AML-193 (cell line): ENCODE measurements at regions not wholly inside any gene's neighbourhood (a gene's known extent, or its start where the extent isn't known, plus 50 kb on each side); places are given as distances from the start of the nearest gene placed in this dataset.

Source experiments
- DNase-seq, 2 experiments: peaks; one replicate each; lab custom pipeline; 2025; lab: John Stamatoyannopoulos, UW

DNA sequence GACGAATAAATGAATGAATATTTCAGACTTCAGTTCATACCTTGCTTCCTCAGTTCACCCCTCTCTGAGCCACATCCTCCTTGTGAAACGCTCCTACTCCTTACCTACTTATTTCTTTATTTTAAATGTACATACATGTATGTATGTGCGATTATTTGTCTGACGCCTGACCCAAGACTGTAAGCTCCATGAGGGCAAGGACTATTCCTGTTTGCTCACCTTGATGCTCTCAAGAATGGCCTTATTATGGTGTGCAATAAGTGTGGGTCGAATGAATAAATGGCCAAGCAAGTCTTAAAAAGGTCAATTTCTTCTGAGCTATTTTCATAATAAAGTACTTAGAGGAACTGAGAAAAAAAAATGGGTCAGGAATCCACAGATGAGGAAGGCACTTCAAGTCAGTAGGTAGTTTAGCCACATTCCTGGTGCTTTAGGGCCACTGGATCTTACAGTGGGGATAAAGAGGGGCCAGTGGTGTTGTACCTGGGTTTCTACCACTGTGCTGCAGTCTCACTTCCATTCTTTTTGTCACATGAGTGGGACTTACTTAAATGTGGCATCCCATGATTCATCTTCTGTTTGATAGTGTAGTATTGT lies 74.7 kb downstream of the SDC1 start:
- no peak for DNase-seq

GRCh38 chr2:20149703-20150030 lies 75.3 kb downstream of the SDC1 start:
- no peak for DNase-seq

DNA sequence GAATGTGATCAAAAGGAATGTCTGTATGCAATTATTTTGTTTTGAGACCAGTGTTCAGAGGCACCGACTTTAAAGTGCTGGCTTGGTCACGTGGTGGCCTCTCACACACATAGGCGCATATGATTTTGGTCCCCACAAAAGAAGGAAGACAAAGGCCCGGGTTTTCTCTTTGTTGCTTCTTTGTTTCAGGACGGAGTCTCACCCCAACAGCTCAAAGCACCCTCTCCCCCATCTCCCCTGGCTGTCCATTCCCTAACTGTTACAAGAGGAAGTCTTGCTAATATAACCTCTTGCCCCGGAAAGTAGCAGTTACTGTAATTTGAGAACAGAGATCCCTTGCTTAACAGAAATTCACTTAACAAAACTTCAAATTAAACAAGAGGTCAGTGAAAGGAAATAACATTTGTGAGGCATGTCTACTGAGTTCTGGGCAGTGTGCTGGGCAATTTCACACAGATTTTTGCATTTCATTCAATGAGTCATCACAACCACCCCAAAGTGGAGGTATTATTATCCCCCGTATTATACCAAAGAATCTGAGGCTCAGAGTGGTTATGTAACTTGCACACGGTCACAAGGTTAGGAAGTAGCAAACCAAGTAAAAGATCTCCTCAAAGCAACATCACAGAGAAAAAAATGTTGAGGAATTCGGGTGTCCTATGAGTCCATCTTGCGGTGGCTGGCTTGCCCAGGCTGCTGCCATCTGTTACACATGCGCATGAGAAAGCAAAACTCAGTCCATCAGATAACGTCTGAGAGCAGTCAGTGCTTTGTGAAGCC lies 75.8 kb downstream of the SDC1 start:
- no peak for DNase-seq

DNA sequence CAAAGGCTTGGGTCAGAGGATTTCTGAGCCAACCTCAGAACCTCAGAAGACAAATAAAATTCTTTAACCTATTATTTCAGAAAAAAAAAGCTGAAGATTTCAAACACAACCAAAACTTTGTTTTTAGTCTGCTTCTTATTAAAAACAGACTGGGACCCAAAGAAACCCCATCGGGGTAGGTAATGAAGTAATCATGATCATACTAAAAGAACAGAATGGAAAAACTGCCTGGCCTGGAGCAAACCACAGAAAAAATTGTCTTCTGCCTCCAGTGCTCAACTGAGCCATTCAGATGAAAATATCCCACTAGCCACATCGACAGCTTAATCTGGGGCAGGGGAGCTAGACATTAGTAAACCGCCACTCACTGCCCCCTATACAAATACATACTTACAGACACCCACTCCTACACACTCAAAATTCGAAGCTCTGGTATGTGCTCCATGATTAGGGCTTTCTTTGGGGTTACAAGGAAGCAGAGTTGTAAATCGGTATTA lies 76.5 kb downstream of the SDC1 start:
- no peak for DNase-seq

DNA sequence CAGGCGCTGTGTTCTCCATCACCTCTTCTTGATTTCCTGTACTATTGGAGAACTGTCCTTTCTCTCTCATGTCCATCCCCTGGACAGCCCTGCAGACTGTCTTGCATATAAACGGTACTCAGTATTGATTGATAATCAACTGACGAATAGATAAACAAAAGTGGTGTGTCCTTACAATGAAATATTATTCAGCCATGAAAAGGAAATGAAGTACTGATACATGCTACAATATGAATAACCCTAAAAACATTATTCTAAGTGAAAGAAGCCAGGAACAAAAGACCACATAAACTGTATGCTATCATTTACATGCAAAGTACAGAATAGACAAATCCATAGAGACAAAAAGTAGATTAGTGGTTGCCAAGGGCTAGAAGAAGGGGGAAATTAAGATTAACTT lies 77.6 kb downstream of the SDC1 start:
- no peak for DNase-seq

- DNase-seq, result no peak
Measured at GRCh38 chr2:20146401-20146800, 78.5 kb downstream of the SDC1 start.

DNA sequence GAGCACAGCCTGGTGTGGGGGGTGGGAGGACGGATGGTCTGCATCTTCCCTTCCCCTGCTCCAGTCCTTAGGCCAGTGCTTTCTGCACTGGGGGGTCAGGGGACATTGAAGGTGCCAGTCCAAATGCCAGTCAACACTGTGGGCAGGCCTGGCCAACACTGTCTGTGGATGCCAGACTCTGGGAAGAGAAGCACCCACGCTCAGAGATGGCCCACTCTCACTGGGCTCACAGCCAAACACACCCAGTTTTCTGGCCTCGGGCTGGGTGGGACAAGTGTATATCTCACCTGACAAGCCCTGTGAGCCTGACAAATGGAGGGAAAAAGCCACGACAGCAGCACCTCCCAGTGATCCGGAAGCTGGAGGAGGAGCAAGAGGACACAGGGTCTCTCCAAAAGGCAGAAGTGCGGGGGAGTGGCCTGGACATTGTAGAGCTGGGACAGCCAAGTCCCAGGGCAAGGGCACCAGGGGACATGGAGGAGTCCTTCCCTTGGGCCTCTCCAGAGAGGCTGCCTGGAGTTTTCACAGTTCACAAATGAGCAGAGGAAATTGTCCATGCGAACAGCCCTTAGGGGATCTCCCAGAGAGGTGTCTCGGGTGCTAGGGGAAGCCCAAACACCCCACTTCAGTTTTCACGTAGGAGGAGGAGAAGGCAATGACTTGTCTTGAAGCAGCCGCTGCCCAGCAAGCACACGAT lies 79.3 kb downstream of the SDC1 start:
- DNase-seq, result no peak

GRCh38 chr2:20144861-20145260 lies 80.1 kb downstream of the SDC1 start:
- DNase-seq, result no peak

- no peak for DNase-seq
Measured at GRCh38 chr2:20144196-20144595, 80.7 kb downstream of the SDC1 start.

GRCh38 chr2:20143263-20143662 lies 81.7 kb downstream of the SDC1 start:
- DNase-seq, result no peak

- no peak for DNase-seq
Measured at GRCh38 chr2:20141806-20142205, 83.1 kb downstream of the SDC1 start.

GRCh38 chr2:20141056-20141762 lies 83.7 kb downstream of the SDC1 start:
- DNase-seq, result no peak

DNA sequence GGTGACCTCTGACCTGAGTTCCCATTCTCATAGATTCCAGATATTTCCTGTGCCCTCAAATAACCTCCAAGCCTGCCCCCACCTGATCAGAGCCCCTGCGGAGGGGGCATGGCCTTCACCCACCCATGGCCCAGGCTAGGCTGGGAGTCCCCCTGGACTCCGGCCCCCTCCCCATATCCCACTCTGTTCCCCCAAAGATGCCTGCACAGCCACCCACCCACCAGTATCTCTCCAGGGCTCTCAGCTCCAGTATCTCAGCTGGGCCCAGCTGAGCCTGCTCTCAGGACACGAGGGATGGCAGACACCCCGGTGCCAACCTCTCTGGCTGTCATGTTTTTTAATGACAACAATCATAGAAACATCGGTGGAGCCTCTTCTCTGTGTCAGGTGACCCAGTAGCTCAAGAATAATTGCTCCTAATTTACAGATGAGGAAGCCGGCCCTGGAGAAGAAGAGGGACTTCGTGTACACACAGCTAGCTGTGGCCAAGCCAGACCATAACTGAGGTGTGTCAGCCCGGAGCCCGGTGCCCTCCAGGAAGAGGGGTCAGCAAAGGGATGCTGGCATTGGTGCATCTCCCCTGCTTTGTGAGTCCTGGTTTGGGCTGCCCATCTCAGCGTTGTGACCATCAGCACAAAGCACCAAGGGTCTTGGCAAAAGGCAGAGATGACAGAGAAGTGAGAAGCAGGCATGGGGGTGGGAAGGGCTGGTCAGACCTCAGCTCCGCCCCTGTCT lies 84.4 kb downstream of the SDC1 start:
- no peak for DNase-seq

- DNase-seq, result no peak
Measured at GRCh38 chr2:20139407-20140172, 85.3 kb downstream of the SDC1 start.

- DNase-seq, result no peak
Measured at GRCh38 chr2:20138696-20139095, 86.2 kb downstream of the SDC1 start.

GRCh38 chr2:20137884-20138283 lies 86.5 kb upstream of the LAPTM4A start:
- DNase-seq, result no peak

DNA sequence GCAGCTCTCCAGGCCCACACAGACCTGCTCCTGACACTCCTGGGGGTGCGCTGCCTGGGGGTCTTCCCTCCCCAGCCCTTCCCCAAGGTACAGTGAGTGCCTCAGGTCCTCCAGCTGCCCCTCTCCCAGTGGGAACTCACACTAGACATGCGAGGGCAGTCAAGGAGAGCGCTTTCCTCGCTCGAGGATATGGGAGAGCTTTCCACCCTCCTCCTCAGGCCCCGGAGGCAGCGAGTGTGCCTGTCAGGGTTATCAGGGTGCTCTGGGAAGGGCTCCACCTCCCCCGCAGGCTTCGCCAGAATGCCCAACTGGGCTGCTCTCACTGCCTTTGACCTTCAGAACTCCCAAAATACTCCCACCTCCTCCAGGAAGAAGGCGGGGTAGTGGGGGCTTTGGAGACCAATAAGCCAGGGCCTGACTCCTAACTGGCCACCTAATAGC lies 85.7 kb upstream of the LAPTM4A start:
- no peak for DNase-seq

DNA sequence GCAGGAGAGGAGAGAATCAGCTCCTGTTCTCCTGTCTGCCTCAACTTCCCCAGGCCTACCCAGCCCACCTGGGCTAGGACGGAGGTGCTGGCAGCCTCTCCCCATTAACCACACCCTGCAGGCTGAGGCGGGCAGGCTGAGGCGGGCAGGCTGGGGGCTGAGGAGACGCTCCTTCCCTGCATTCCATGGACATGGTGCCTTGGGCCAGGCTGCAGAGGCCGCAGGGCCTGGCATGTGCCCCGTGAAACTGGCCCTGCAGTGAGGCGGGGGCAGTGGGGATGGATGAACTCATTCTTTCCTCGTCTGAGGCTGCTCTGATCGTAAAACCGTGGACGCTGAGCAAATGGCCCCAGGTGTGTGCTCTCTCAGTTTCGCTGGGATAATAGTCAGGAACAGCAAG lies 84.7 kb upstream of the LAPTM4A start:
- DNase-seq, result no peak

DNA sequence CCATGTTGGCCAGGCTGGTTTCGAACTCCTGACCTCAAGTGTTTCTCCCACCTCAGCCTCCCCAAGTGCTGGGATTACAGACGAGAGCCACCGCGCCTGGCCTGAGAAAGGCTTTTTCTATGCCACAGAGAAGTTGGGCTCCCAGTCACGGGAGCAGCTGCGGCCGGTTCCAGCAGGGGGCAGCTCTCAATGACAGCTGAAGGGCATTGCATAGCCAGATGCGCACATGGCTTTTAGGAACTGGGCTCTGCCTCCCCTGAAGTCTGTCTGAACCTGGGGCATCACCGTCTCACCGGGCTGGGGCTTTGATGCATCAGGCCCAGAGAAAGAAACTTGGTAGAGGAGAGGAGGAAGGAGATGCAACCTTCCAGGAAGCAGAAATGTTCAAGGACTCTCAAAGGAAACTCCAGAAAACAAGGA lies 84.2 kb upstream of the LAPTM4A start:
- DNase-seq, result peak; percentile 34 to 43

- DNase-seq, result no peak
Measured at GRCh38 chr2:20132990-20133535, 81.6 kb upstream of the LAPTM4A start.
